ENCODE measurements at regions not wholly inside any gene's neighbourhood (a gene's known extent, or its start where the extent isn't known, plus 50 kb on each side); places are given as distances from the start of the nearest gene placed in this dataset.
"Not testable (repeated sequence)": the region's sequence is repeated elsewhere in the genome, so short reads cannot be mapped to it uniquely, and the experiment has no call there.

DNA sequence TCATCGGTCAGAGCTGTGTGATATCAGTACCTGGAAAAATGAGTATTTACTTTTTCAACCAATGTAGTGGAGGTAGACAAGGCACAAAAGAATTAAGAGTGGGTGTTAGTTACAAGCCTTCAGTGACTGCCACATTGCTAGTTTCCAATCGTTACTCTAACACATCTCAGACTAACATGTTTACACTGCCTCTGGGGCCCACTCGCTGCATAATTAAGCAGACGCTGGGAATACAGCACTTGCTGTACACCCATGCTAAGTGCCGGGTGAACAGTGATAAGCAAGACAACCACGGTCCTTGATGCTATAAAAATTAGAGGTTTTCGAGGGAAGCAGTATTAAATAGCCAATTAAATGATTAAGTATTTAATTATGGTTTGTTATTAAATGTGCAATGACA is 1147.6 kb downstream of the AACS start:
- no peak for DNase-seq

DNA sequence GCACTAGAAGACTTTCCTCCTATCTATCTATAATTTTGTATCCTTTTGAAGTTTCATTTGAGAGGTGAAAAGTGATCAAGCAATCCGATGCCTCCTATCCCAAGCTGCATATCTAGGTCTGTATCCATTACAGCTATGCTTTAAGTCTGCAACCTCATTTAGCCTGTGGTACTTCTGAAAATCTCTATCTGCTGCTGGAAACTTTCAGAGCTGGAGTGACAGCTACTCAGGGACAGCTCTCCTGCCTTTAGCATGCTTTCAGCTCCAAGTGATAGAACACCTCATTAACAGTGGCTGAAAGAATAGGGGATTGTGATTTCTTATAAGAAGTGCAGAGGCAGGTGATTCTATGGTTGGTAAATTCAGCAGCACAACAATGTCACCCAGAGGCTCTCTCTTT is 1153.5 kb downstream of the AACS start:
- DNase-seq: no peak

DNA sequence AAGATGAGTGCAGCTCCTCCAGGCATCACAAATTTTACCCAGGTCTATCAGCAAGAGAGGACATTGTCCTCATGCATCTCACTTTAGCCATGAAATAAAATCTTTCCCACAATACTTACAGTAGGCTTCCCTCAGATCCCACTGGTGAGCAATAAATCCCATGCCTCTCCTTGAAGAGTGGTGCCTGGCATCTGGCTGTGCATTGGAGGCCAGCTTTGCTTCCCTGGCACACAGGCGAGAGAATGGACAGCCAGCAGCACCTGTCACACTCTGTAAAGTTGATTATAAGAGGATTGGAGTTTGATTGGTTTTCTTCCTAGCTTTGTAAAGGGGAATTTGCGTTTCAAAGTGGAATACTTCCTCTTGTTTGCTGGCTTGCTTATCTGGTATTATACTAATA is 1153.9 kb downstream of the AACS start:
- DNase-seq: no peak

DNA sequence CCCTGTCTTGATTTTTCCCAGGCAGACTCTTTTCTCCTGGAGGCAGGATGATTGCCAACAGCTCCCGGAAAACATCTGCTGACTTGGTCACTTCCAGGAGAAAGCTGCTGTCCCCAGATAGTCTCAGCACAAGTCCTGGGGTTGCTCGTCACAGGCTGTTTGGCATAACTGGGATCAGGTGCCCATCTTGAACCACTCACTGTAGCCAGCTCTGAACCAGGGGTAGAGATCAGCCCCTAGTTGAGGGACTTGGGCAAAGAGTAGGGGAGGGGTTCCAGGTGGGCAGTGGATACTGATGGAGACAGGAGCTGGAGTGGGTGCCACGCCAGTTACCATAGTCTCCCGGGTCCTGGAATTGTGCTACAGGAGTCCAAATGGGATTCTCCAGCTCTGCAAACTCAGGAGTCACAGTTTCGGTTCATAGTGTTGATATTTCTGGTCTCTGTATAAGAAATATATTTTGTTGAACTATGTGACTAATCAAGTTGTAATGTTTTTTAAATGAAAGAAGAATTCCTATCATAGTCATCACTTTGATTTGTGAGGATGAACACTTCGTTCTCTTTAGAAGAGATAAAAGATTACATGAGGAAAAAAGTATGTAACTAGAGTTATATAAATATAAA is 1154.5 kb downstream of the AACS start:
- no peak for DNase-seq

DNA sequence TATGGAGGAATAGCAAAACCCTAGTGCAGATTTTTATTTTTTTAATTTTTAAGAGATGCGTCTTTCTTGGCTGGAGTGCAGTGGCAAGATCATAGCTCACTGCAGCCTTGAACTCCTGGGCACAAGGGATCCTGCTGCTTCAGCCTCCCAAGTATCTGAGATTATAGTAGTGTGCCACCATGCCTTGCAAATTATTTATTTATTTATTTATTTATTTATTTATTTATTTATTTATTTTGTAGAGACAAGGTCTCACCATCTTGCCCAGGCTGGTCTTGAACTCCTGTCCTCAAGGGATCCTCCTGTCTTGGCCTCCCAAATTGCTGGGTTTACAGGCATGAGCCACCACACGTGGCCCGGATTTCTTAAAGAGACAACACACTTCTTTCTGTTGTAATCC is 1158.8 kb downstream of the AACS start:
- DNase-seq: no peak

DNA sequence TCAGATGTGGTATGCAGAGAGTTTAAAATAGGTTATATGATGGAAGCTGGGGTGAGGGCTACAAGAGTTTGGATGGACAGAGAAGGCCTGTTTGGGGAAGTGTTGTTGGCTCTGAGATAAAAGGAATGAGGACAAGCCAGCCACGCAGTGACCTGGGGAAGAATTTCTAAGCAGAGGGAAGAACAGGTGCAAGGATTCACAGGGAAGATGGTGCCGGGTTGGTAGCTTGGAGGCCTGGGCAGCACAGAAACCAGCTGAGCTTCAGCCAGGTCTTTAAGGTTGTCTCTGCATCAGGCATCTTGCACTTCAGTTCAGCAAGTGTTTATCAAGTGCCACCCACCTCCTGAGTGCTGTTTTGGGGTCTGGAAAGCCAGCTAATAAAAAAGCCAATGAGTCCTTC is 1163.7 kb downstream of the AACS start:
- DNase-seq: no peak

DNA sequence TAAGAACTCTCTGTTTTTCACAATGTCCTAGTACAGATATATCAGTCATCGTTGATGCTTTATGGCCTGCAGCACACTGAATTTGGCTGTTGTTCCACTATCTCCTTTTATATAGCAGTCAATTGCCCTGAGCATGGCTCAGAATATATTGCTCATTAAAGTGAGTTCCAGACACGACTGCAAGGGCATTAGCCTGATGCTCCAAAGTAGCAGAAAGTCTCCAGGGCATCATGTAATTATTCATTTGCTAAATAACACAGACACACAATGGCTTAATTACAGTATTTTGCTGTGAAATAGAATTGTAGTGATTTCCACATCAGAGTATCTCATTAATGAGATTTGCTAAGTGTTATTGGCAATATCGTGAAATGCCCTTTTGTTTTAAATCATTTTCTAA is 1167.5 kb downstream of the AACS start:
- no peak for DNase-seq

DNA sequence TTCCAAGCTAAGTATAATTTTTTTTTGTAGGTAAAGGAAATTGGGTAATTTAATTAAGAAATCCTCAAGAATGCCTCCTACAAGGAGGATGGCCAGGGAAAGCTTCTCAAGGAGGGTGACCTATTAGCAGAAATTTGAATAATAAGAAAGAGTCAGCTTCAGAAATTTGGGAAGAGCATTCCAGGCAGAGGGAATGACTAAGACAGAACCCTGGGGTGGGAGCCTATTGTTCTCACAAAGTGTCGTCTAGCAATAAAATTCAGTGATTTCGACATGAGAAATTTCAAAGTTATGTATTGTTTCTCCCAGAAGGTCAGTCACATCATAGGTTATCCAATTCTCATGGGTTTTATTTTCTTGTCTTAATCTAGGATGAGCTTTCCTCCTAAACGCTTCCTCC is 1168.4 kb downstream of the AACS start:
- no peak for DNase-seq

DNA sequence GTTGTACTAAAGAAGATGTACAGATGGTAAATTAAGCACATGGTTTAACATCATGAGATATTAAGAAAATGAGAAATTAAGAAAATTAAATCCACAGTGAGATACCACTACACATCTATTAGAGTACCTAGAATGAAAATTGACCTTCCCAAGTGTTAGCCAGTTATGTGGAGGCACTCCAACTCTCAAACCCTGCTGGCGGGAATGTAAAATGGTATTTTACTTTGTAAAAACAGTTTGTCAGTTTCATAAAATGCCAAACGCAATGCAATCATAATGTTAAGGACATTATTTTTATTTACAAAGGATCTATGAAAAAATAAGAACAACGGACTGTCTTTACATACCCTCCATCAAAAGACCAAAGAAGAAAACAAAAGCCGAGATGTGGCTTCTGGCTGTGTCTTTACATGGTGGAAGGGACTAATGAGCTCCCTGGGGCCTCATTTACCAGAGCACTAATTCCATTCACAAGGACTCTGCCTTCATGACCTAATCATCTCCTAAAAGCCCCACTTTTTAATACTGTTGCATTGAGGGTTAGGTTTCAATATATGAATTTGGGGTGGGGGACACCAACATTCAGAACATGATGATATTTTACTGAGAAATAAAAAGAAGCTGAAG is 1178.7 kb downstream of the AACS start:
- no peak for DNase-seq

DNA sequence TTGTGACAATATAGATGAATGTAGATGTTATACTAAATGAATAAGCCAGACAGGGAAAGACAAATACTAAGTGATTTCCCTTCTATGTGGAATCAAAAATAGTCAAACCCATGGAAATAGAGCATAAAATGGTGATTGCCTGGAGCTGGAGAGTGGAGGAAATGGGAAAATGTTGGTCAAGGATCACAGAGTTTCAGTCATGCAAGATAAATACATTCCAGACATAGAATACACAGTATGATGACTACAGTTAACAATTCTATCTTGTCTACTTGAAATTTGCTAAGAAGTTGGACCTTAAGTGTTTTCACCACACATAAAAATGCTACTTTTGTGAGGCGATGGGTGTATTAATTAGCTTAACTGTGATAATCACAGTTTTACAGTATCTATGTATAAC is 1182.7 kb downstream of the AACS start:
- no peak for DNase-seq

DNA sequence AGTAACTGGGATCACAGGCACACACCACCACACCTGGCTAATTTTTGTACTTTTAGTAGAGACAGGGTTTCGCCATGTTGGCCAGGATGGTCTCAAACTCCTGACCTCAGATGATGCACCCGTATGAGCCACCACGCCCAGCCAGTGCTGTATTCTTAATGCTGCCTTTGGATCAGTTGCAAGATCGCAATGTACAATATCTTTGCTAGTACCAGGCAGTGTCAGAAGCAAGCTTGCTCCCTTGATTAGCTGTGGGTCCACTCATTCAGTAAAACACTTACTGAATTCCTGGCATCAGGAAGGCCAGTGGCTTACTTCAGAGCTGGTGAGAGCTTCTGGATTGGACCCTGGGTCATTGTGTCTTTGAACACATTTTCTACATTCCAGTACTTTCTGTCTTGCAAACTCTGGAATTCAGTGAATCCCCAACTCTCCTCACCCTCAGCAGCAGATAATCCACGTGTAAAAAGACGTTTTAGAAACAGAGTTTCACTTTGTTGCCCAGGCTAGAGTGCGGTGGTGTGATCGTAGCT is 1183.7 kb downstream of the AACS start:
- no peak for DNase-seq

DNA sequence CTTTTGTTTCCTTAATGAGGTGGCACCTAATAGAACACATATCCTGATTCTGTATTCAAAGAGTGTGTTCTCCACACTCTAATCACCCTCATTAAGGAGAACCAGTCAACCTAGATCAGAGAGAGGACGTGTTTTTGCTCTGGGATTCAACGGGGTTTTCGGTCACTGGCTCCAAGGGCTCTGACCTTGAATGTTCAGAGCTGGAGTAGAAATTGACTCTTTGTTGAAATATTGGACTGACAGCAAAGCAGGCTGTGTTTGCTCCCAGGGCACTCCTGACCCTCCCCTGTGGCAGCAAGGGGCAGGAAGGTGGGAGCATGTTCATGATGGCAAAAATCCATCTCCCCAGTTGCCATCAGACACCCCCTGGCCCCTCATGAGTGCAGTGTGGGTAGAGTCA is 1193.0 kb downstream of the AACS start:
- DNase-seq: no peak

DNA sequence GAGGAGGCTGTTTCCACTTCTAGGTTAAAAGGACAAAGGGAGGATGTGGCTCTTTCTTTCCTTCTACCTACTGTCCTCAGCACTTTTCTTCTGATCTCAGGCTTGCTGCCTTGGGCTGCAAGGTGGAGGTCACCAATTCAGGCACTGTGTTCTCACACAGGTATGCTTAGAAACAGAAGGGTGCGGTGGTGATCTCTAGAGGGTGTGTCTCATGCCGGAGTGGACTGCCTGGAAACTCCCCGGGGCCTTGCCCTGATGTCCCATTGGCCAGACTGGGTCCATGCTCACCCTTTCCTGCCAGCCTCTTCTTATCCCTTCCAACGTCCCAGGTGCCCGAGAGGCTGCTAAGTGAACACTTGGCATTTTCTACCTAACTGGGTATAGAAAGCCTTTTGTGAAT is 1197.6 kb downstream of the AACS start:
- DNase-seq: no peak

DNA sequence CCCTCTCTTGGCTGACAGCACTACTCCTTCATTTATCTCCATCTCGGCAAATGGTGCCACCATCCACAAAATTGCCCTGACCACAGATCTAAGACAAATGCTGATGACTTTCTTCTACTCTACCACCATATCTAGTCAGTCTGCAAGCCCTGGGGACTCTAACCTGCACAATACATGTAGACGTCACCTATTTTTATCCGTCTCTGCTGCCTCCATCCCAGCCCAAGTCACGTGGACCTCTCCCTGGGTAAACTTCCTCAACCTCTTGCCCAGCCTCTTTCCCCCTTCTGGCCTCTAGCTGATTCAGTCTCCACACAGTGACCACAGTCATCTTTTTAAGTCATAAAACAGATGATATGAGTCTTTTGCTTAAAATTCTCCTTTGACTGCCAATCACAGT is 1203.0 kb downstream of the AACS start:
- DNase-seq: no peak

DNA sequence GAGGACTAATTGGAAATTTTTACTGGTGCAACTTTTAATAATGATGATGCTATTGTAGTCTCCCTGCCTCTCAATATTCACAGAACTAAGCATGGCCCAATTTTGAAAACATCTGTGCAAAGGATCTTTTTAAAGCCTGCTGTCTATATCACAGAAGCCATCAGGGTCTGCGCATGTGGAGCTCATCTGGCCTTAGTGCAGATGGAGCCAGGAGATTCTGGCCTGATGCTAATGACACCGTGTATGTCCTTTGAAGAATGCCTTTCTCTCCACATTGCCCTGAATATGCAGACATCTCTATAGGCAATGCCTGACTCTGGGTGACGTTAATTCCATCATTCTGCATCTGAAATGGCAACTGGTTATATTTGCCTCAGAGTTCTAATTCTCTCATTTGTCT is 1205.9 kb downstream of the AACS start:
- DNase-seq: no peak

DNA sequence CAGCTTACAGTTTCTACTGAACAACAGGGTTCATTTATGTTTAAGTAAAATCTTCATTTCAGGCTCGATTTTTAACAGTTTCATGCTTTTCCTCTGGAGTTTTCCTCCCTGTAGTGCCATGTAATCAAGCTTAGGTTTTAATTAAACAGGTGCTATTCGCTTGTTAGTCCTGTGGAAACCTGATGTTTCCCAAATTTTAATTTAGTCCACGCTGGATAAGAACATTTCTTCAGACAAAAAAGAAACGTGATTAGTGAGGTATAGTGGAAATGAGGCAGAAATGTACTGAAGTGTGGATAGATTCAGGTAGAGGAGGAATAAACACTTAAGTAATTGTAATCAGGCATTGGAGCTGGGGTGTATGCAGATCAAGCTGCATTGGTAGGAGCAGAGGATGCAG is 1217.5 kb downstream of the AACS start:
- no peak for DNase-seq

DNA sequence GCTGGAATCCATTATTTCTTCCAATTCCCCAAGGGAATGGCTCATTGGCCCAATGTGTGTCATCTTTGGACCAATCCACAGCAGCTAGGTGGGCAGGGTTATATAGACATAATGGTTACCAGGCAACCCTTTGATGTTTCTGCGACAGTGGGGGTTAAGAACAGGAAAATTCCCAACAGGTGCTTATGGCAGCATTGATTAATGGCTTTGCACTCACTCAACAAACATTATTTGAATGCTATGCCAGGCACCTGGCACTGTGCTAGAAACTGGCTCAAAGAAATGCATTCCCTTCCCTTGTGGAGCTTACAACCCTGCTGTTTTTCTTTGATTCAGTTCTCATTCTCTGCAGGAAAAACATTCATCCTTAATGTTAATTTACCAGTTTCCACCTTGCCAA is 1221.0 kb downstream of the AACS start:
- no peak for DNase-seq

DNA sequence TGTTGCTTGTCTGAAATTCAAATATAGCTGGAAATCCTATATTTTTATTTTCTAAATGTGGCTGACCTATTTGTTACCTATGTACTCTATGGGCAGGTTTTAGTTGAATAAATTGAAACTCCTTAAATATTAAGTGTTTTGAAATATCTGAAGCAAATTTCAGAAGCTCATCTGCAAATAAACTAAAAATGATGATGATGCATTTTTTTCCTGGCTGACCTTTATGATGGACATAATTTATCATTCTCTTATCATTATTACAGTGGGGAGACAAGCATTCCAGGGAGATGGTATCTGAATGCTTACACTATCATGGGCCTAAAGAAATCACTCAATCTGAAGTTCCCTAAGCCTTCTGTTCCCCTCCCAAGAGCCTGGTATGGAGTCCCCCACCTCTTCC is 1225.2 kb downstream of the AACS start:
- no peak for DNase-seq

DNA sequence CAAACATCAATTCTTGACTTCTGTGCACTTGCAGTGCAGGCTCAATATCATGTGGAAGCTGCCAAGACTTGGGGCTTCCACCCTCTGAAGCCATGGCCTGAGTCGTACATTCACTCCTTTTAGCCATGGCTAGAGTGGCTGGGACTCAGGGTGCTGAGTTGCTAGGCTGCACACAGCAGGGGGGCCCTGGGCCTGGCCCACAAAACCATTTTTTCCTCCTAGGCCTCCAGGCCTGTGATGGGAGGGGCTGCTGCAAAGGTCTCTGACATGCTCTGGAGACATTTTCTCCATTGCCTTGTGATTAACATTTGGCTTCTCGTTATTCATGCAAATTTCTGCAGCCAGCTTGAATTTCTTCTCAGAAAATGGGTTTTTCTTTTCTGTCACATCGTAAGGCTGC is 1226.8 kb downstream of the AACS start:
- DNase-seq: not testable (repeated sequence)

DNA sequence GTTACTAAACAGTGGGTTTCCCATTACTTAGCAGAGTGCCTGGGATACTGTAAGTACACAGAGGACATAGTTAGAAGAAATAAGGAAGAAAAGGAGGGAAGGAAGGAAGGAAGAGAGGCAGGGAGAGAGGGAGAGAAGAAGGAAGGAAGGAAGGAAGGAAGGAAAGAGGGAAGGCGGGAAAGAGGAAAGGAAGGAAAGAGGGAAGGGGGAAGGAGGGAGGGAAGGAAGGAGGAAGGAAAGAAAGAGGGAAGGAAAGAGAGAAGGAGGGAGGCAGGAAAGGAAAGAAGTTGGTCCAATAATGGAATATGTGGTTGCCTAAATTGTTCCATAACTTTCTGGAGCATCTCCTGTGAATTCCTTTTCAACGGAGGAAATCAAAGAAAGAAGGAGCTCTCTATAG is 1230.4 kb downstream of the AACS start:
- DNase-seq: no peak

DNA sequence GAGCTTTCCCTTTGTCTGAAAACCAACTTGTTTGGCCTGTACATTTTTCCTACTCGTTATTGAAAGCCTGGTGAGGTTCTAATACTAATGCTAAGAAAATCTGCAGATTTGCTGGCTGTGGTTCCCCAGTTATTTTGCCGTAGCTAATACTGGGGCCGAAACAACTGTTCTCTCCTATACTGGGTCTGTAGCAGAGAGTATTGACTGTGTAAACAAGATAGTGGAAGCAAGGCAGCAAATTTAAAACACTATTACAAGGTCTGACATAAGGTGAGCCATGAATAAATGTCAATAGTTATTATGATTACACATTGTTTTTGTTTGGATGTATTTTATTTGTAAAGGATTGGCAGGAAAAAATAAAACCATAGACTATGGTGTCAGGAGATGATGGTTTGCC is 1244.0 kb downstream of the AACS start:
- DNase-seq: no peak

DNA sequence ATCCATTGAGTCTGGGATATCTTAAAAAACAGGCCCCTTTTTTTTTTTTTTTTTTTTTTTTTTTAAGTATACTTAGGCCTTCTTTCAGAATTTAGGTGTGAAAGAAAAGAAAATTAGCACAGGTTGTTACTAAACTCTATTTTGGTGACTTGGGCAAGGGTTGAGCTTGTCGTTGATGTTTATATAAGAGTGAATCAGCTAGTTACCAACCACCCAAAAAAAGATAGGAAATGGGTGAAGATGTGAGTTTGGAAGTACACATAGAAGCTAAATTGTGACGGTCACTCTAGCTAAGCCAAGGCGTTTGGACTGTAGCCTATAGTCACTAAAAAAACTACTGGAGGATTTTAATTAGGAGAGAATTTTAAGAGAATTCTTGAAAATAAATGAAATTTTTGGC is 1247.2 kb downstream of the AACS start:
- no peak for DNase-seq

DNA sequence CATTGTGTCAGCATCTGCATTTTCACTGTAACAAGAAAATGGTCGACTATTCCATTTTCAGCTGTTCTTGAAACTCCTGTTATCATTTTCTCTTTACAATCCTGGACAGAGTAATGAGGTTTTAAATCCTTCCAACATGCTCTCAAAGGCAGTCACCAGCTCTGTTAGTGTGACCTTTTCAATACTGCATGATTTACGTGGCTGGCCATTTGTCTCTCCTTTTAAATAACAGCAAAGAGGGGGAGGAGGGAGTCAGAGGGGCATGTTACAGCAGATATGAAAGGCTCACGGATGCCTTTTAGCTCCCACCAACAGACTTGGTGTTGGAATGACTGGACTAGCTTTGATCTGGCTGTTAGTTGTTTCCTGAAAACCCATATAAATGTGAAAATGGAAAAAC is 1251.2 kb downstream of the AACS start:
- no peak for DNase-seq

DNA sequence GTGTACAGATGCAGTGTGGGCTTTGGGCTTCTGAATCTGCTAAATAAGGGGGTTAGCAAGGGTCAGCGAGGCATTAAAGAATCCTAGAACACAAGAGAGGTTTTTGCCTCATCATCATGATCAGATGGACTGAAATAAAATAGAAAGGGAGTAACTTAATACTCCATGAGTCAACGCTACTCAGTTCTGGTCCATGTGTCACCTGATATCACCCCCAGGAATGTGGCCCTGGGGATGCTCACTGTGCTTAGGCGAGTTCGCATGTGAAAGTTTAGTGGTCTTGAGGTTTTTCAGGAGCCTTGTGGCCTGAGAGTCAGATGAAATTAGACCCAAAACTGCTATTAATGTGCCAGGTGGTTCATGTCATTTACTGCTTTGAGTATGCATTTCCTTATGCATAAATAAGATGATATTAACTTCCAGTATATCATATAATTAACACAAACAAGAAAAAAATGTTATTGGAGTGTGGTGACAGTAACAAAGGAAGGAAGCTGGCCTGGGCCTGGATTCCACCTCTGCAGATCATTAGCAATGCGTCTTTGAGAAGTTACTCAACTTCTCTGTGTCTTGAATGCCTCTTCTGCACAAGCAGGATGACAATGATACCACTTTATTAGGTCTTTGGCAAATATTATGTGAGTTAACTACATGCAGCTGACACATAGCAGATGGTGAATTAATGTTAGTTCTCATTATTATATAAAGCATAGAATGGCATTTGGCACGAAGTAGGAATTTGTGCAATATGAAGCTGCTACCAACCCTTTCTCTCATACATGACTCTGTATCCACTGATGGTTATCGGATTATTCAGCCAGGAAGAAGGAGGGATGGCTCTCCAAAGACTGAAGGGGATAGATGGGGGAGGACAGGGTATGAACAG is 1272.6 kb downstream of the AACS start:
- no peak for DNase-seq
